HCEC 1CT (cell line): ENCODE measurements at regions not wholly inside any gene's neighbourhood (a gene's known extent, or its start where the extent isn't known, plus 50 kb on each side); places are given as distances from the start of the nearest gene placed in this dataset.
"Not testable (repeated sequence)": the region's sequence is repeated elsewhere in the genome, so short reads cannot be mapped to it uniquely, and the experiment has no call there.

Source experiments
- DNase-seq: peaks from one replicate; pipeline ENCODE4 v3.0.0-alpha.2; 2017

- not testable (repeated sequence) for DNase-seq
These were observed 112.6 kb downstream of the CRLF3 start for GRCh38 chr17:30711626-30712507.

GRCh38 chr17:30711176-30711575, 113.3 kb downstream of the CRLF3 start:
- not testable (repeated sequence) for DNase-seq

- not testable (repeated sequence) for DNase-seq
These were observed 114.0 kb downstream of the CRLF3 start for GRCh38 chr17:30710276-30711088.

GRCh38 chr17:30709561-30710275, 114.8 kb downstream of the CRLF3 start:
- not testable (repeated sequence) for DNase-seq

GRCh38 chr17:30709096-30709495, 115.4 kb downstream of the CRLF3 start:
- not testable (repeated sequence) for DNase-seq

- DNase-seq: peak; percentile 86
These were observed 116.0 kb downstream of the CRLF3 start for GRCh38 chr17:30708241-30709078.

- peak; percentile 23 for DNase-seq
These were observed 116.7 kb downstream of the CRLF3 start for GRCh38 chr17:30707724-30708240.

GRCh38 chr17:30706461-30707335, 117.8 kb downstream of the CRLF3 start:
- DNase-seq: not testable (repeated sequence)

- not testable (repeated sequence) for DNase-seq
These were observed 118.5 kb downstream of the CRLF3 start for GRCh38 chr17:30706004-30706403.

GRCh38 chr17:30701498-30701989, 122.9 kb downstream of the CRLF3 start:
- DNase-seq: no peak

- DNase-seq: not testable (repeated sequence)
These were observed 123.7 kb downstream of the CRLF3 start for GRCh38 chr17:30700833-30701232.

GRCh38 chr17:30697619-30698460, 126.7 kb downstream of the CRLF3 start:
- DNase-seq: peak; percentile 44

GRCh38 chr17:30696234-30696633, 128.3 kb downstream of the CRLF3 start:
- no peak for DNase-seq

- DNase-seq: peak; percentile 69
These were observed 129.2 kb downstream of the CRLF3 start for GRCh38 chr17:30695265-30695811.

- not testable (repeated sequence) for DNase-seq
These were observed 130.7 kb downstream of the CRLF3 start for GRCh38 chr17:30693772-30694171.

- DNase-seq: not testable (repeated sequence)
These were observed 135.1 kb downstream of the CRLF3 start for GRCh38 chr17:30689266-30690000.

- DNase-seq: not testable (repeated sequence)
These were observed 137.7 kb downstream of the CRLF3 start for GRCh38 chr17:30686538-30687479.
